ENCODE measurements at regions not wholly inside any gene's neighbourhood (a gene's known extent, or its start where the extent isn't known, plus 50 kb on each side); places are given as distances from the start of the nearest gene placed in this dataset.

- DNase-seq = no peak
These were observed 396.4 kb downstream of the TMEM232 start for GRCh38 chr5:110329955-110330525.

GRCh38 chr5:110333384-110333783 lies 393.1 kb downstream of the TMEM232 start:
- DNase-seq = no peak

GRCh38 chr5:110335361-110336066 lies 391.0 kb downstream of the TMEM232 start:
- DNase-seq = no peak

GRCh38 chr5:110338341-110339083 lies 388.0 kb downstream of the TMEM232 start:
- no peak for DNase-seq

- no peak for DNase-seq
These were observed 387.1 kb downstream of the TMEM232 start for GRCh38 chr5:110339399-110339798.

GRCh38 chr5:110341836-110342235 lies 384.6 kb downstream of the TMEM232 start:
- DNase-seq = no peak

GRCh38 chr5:110342683-110343082 lies 383.8 kb downstream of the TMEM232 start:
- DNase-seq = no peak

- no peak for DNase-seq
These were observed 382.9 kb downstream of the TMEM232 start for GRCh38 chr5:110343616-110344015.

GRCh38 chr5:110345623-110346022 lies 380.8 kb downstream of the TMEM232 start:
- no peak for DNase-seq

- DNase-seq = no peak
These were observed 379.5 kb downstream of the TMEM232 start for GRCh38 chr5:110346893-110347358.

- DNase-seq = no peak
These were observed 378.7 kb downstream of the TMEM232 start for GRCh38 chr5:110347781-110348180.

- no peak for DNase-seq
These were observed 375.0 kb downstream of the TMEM232 start for GRCh38 chr5:110351430-110351829.

- DNase-seq = no peak
These were observed 372.2 kb downstream of the TMEM232 start for GRCh38 chr5:110354311-110354710.

- no peak for DNase-seq
These were observed 371.4 kb downstream of the TMEM232 start for GRCh38 chr5:110354915-110355644.

GRCh38 chr5:110356677-110357076 lies 369.8 kb downstream of the TMEM232 start:
- no peak for DNase-seq

GRCh38 chr5:110359221-110359620 lies 367.2 kb downstream of the TMEM232 start:
- no peak for DNase-seq

GRCh38 chr5:110361471-110361870 lies 365.0 kb downstream of the TMEM232 start:
- no peak for DNase-seq

- DNase-seq = no peak
These were observed 364.2 kb downstream of the TMEM232 start for GRCh38 chr5:110362261-110362660.

- DNase-seq = no peak
These were observed 359.8 kb downstream of the TMEM232 start for GRCh38 chr5:110366716-110367115.
